HG03354 (cell line): ENCODE measurements at regions not wholly inside any gene's neighbourhood (a gene's known extent, or its start where the extent isn't known, plus 50 kb on each side); places are given as distances from the start of the nearest gene placed in this dataset.
A peak's percentile ranks its signal among the peaks of the same experiment; 100 is the strongest.
"Not testable (repeated sequence)": the region's sequence is repeated elsewhere in the genome, so short reads cannot be mapped to it uniquely, and the experiment has no call there.

ENCODE experiments used
- ATAC-seq: cut with Tn5 transposase; IDR thresholded peaks from one replicate; pipeline ENCODE4 v1.9.1; 2021; ENCODE audit warnings: mild to moderate bottlenecking; ENCODE audit not compliant: unreplicated experiment, poor library complexity, severe bottlenecking

DNA sequence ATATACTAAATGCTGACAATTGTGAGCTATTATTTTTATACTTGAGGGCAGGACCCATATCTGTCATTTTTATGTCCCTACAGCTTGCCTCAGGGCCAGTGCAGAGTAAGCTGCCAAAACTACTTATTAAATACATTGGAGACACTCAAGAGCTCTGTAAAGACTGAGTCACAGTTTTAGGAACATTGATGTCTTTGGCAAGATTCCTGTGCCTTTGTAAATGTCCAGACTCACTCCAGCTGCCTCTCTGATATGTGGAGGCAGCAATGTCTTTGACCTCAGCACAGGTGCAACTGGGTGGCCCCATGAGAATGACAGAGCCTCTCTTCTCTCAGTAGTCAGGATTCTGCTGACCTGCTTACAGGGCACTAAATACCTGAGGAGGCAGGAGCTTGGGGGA, 363.2 kb downstream of the OSTF1 start:
- ATAC-seq, result no peak

DNA sequence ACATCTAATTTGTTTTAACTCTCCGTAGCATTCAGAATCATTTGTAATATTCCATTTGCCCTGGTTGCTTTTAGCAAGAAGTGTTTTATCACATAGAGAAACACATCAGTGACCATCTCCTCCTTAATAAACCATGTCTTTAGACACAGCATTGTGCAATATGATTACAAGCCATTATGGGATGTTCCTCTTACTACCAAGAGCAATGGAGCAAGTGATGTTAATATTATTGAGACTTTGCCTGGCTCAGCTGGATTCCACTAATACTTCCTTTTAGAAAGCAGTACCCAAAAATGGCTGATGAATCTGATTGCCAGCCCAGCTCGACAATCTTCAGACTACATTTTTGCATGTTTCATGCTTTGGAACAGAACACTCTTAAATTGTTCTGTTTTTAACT, 364.2 kb downstream of the OSTF1 start:
- no peak for ATAC-seq

DNA sequence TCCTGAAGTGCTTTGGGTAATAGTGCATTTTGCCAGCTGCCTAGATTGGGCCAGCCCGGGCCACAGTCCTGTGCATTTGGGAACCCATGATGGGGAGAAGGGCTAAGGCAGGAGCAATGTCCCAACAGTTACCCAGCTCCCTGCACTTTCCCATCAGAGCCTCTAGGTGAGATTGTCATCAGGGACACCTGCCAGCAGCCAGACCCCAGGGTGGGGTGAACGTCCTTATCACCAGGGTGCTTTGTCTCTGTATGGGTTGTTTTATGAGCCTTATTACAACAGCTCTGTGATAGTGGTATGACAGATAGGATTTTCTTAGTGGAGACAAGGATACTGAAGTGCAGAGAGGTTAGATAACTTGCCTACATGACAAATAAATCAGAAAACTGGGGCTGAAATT, 365.7 kb downstream of the OSTF1 start:
- no peak for ATAC-seq

DNA sequence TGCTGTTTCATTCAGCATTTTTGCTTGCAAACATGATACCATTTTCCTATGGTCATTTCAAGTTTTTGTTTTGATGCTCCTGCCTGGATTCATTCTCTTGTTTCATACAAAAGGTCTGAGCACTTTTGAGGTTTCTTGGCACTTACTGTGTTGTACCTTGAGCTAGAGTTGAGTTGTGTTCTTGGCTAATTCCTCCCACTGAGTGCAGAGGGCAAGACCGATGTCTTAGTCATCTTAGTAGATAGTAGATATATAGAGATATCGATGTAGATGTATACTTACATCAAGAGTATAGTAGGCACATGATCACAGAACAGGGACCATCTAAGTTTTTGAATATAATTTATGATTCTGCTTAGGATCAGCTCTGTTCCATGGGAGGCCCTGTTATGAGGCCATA, 366.6 kb downstream of the OSTF1 start:
- ATAC-seq, result no peak

DNA sequence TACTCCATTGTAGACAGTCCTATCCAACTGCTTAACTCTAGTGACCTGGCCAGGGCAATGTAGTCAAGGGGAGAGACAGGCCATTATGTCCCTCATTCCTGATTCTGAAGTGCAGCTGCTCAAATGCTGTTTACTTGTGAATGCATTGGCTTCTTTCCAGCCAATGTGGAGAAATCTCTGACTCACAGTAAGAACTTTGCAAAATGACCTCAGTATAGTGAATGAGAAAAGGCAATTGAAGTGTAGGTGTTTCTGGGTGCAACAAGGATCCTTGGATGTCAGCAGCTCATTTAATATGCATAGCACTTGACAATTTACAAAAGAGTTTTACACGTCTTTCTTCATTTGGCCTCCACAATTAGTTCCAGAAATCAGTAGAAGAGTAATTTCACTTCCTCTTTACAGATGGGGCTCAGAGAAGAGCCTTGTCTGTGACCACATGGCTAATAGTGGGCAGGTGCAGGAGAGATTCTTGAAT, 367.2 kb downstream of the OSTF1 start:
- ATAC-seq, result peak; percentile 99

DNA sequence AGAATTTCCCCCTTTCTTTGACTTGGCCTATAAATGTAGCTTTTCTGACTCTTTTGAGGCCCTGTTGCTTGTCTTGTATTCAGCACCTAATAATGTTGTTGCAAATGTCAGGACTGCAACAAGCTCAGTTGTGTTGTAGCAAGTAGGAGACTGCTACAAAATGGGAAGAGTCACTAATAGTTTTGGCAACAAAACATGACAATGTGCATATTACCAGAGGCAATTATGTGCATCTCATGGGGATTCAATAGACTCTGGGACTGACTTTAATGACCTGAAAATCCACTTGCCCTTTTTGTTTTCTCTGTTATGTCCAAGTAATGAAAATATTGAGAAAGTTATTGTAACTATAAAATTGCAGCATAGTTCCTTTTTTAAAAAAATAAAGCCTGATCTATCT, 368.4 kb downstream of the OSTF1 start:
- no peak for ATAC-seq

DNA sequence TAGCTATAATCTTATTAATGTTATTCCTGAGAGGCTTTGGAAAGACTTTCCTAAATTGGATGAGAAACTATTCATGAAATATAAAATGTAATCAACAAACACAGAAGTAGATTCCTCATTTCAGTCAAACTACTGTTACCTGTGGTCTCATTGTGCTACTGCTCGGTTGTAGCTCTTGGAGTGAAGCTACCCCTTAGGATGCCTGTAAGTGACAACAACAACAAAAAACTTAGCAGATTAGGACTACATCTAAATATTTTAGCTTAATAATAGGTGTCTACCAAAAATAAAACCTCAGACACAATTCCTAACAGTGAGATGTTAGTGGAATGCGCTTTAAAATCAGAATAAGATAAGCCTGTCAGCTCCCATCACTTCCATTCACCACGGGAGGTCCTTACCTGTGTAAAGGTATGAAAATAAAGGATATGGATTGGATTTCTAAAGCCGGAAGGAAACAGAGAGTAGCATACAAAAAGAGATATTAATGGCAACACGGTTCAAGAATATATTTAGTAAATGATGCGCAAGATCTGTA, 369.2 kb downstream of the OSTF1 start:
- no peak for ATAC-seq

DNA sequence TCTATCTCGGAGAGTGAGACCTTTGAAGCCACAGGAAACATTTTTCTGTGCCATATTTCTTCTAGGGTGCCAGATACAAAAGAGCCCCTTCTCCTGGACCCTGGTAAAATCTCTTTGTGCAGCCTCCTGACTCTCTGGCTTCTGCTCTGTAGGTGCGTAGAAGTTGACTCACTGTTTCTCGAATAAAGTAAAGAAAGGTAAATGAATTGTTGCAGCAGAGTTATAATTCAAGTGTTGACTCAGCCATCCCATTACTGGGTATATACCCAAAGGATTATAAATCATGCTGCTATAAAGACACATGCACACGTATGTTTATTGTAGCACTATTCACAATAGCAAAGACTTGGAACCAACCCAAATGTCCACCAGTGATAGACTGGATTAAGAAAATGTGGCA, 371.0 kb downstream of the OSTF1 start:
- not testable (repeated sequence) for ATAC-seq

DNA sequence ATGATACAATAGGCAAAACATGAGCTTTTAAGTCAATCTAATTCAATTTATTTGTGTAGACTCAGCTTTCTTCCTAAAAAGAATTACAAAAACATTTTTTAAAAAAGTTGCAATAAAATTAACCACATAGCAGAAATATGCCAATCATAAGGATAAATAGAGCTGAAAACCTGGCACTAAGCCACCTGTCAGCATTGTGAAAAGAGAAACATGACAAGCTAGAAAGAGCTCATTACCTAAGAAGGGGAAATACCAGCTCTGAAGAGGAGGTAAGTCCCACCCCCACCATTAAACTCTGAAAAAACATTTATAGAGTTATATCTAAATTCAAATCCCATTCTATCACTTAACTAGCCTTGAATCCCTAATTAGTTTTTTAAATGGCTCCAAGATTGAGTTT, 372.9 kb downstream of the OSTF1 start:
- no peak for ATAC-seq

DNA sequence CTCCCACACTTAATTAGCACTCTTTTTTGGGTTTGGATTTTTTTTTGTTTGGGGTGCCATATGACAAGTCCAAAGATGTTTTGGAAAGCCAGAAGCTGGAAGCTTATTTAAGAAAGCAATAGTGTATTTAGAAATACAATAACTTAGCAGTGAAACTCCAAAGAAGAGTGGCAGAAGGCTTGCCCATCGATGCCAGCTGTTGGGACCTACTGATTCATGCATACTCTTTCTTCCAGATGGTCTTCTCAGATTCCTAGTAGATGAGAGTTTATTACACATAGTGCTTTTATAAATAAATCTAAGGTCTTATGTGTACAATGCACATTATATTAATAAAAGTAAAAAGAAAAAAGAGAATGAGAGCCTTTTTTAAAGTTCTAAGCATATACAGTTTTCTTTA, 374.6 kb downstream of the OSTF1 start:
- no peak for ATAC-seq

DNA sequence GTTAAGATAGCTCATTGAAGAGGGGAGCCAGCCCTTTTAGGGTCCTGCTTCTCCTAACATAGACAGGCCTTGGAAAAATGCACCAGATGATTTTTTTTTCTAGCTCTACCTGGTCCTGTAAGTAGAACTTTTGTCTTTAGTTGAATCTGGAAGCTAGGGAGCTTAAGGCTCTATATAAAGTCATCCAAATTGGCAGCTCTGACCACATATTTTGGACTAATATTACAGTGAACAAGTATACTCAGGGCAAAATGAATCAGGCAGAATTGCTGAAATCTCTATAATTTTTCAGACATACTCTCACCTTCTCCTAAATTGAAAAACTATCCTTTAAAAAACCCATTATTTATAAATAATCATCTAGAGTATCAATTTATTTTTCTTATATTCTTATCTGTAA, 375.6 kb downstream of the OSTF1 start:
- ATAC-seq, result no peak

DNA sequence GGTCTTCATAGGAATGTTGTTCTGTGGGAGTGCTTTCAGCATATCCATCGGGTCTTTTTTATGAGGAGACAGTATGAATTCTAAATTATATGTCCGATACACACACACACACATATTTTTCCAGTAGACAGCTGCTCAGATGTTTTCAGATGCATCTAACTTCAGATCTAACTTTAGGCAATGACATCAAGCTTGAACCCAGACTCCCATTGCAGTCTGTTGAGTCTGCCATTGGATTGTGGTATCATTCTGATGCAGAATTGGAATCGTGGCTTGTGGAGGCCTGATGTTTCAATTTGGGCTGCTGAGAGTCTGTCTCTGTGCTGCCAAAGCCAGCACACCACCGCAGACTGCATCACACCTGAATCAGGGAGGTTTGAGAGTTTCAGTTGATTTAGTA, 376.4 kb downstream of the OSTF1 start:
- no peak for ATAC-seq

DNA sequence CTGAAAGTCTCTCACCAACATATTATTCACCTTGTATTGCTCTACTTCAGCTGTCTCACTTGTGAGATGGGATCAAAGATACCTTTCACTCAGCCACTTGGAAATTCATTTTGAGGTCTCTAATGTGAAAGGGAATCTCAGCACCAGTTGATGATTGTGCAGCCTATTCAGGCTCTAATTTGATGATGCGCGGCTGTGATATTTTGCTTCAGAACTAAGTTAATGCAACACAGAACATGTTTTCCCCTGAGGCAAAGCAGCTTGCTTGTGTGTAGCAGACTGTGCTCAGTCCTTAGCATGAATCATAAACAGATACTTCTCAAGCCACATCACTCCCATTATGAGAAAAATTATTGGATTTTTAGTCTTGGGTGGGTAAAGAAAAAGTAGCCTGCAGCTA, 378.8 kb downstream of the OSTF1 start:
- ATAC-seq, result no peak

DNA sequence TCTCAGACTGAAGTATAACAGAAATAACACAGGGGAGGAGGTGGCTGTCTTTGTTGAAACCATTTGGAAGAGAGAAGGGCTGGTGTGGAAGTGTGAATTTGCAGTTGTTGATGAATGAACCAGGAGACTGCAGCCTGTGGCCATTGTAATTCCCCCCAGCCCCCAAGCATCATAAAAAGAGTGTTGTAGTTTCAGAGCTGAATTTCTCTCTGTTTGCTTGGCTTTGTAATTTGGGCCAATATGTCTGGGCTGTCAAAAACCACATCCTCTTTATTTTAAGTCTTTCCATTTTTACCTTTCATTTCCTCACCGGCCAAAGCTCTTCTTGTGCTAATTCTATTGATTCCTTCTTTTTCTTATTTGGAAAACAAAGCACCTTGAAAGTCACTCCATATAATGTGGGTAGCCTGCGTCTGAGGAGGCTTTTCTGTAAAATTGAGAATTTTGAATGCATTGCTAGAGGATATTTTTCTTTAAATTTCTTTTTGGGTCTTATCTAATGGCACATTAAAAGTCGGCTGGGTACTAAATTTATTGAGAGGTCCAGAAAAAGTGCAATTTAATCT, 383.3 kb downstream of the OSTF1 start:
- ATAC-seq, result no peak

DNA sequence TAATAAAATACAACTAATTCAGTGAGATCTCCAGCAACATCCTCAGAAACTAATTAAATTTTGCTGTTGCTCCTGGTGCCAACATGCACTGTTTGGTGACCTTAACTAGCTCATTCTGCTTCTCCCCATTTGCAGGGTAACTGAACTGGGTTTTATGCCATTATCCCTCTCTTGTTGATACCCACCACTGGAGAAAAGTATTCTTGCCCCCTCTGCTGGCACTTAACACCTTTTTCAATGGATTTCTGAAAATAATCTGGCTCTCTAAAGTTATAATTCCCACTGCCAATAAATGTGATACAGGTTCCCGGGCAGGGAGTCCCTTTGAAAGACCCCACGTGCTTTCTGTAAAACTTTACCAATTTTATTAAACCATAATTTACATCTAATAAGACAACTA, 394.3 kb downstream of the OSTF1 start:
- no peak for ATAC-seq

DNA sequence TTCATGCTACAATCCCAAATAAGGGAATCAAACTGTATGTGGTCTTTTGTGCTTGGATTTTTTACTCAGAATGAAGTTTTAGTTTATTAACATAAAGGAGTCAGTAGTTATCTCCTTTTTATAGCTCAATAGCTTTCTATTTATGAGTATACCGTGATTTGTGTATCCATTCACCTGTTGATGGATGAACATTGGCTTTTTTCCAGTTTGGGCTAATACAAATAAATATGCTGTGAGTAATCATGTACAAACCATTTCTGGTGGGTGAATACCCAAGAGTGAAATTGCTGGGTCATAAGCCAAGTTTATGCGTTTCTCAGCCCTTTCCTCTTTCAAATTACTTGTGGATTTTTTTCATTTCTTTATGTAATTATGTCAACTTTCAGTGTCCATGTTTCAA, 395.3 kb downstream of the OSTF1 start:
- ATAC-seq, result no peak

DNA sequence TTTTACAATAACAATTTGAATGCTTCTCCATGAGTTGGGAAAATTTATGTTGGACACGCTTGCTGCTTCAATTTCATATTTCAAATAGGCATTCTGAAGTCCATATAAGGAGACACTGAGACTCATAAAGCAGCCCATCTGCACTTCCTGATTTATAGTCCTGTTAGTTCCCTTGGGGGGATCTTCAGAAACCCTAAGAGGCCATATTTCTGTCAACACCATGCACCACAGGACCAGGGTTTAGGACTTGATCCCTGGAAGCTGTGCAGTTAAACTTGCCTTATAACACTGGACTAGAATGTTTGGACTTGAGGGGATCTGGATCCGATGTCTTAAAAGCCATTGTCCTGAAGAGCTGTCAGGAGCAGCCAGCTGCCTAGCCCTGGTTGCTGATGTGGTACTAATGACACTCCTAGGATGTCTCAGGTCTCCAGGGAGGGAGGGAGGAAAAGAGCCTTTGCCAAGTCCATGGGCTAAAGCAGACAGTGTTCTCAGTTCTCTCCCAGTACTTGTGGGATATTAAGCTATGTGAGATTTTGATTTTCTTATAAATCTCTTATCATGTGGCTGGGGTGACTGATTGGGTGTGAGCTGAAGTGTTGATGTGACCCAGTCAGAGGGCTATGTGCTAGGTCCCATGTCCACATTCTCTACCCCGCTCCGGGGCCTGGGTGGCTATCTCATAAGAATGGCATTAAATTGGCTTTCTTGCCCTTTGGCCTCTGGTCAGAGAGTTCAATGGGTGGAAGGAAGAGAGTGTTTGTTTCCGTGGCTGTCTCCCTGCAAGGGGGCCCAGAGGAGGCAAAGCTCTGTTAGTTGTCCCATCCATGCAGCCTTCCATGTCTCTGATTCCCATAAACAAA, 399.8 kb downstream of the OSTF1 start:
- ATAC-seq, result no peak

DNA sequence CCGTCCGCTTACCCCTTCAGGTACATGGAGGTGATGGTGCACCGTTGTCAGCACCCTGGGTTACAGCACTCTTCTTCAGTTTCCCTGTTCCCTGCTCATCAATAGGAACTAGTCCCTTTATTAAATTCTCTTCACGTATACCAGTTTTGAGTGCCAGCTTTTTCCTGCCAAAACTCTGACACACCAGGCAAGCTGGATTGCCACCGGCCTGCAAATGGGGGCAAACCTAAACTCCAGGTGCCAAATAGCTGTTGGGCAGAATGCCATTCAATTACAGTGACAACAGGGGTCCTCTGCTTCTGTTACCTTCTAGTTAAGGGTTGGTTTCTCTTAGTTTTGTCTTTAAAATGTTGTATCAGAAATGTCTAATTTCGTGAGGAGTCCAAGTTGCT, 400.4 kb downstream of the OSTF1 start:
- ATAC-seq, result no peak

DNA sequence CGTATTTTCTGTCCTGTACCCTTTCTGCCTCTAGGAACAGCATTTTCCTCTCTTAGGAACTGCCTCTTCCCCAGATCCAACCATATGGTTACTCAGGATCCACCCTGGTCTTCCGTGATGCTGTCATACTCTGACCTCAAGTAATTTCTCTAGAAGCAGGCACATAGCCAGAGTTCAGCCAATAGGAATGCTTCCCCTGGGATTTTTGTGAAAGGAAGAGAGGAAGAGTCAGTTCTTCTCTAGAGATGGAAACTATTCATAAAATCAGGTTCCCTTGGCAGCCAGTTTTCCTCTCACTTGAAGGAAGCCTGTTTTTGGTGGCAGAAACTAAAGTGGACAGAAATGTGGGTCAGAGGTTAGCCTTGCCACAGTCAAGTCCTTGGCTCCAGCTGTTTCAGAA, 400.1 kb upstream of the PCSK5 start:
- no peak for ATAC-seq

DNA sequence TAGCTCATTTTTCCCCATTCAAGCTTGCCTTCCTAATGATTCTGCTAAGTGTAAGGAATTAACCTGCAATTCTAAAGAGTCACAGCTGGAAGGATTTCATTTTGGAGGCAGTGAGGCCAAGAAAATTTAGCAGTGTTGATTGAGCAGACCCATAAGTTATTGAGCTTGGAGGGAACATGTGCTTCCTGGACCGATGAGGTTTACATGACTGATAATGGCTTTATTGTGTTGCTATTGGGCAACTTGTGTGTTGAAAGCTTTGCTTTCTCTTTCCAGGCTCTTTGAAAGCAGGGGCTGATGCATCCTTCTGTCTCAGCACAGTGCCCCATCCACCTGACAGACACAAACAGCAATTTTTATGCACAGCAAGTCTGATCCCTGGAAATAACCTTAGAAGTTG, 398.9 kb upstream of the PCSK5 start:
- no peak for ATAC-seq

DNA sequence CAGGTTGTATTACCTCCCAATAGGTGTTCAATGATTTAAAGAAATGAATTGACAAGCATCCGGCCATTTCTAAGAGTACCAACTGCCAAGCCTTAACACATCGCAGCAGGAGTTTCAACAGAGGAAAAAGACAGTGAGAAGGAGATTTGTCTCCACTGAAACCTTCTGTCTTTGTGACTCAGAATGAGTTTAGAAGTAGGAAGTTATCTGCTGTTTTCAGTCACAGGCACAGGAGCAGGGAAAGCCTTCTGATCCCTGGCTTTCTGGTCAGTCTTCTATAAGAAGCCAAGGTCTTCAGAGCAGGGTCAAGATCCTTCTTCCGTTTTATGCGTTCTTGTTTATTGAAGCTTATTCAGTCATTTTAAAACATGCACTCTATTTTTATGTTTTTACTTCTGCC, 390.7 kb upstream of the PCSK5 start:
- no peak for ATAC-seq
